Prostate gland (tissue), 2 donors: ENCODE measurements at regions not wholly inside any gene's neighbourhood (a gene's known extent, or its start where the extent isn't known, plus 50 kb on each side); places are given as distances from the start of the nearest gene placed in this dataset.

Source experiments
- CTCF ChIP-seq, 4 experiments: fragments of 200-600 bp in 2 of 4; fragments of 450-650 bp in 2 of 4; sonication (generic) in 2 of 4; IDR thresholded peaks; 1 replicate in 3 of 4; 2 replicates in 1 of 4; pipeline ENCODE4 v1.5.1; 2016 to 2019; ENCODE audit warnings: antibody characterized with exemption in 4 of 4, mild to moderate bottlenecking in 2 of 4, moderate library complexity in 2 of 4
- POLR2AphosphoS5 ChIP-seq: sonication (generic); formaldehyde crosslinking; IDR thresholded peaks from one replicate; pipeline ENCODE4 v1.6.1; 2017; ENCODE audit warnings: antibody characterized with exemption

- TF ChIP-seq POLR2AphosphoS5 (no peak), CTCF (IDR thresholded peaks at IDR 0.05) (peak; percentile 27 to 60 (median 42))
Measured at GRCh38 chr18:60684843-60685513, 312.4 kb upstream of the MC4R start.
